ENCODE measurements at regions not wholly inside any gene's neighbourhood (a gene's known extent, or its start where the extent isn't known, plus 50 kb on each side); places are given as distances from the start of the nearest gene placed in this dataset.
"Not testable (repeated sequence)": the region's sequence is repeated elsewhere in the genome, so short reads cannot be mapped to it uniquely, and the experiment has no call there.

DNA sequence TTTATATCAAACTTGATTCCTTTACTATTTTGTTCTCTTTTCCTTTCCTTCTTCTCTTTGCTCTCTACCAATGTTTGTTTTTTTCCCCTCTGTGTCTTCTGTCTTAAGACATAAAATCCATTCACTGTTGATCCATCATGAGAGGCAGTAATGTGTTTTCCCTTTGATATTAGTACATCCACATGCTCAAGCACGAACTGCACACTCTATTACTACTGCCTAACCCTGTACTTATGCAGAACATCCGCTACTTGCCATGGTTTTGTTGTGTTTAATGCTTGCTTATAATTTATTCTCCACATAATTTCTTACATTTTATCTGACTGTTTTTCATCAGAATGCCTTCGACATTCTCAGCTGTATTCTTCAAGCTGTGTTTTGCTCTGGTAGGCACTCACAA lies 159.0 kb upstream of the PCDH9 start:
- ATAC-seq, result no peak
- TF ChIP-seq ZFP30 (CRISPR knock-in tag; IDR thresholded peaks at IDR 0.05), result no peak
- TF ChIP-seq ISL1 (CRISPR knock-in tag; IDR thresholded peaks at IDR 0.05), result no peak
- TF ChIP-seq, protein P1, sequence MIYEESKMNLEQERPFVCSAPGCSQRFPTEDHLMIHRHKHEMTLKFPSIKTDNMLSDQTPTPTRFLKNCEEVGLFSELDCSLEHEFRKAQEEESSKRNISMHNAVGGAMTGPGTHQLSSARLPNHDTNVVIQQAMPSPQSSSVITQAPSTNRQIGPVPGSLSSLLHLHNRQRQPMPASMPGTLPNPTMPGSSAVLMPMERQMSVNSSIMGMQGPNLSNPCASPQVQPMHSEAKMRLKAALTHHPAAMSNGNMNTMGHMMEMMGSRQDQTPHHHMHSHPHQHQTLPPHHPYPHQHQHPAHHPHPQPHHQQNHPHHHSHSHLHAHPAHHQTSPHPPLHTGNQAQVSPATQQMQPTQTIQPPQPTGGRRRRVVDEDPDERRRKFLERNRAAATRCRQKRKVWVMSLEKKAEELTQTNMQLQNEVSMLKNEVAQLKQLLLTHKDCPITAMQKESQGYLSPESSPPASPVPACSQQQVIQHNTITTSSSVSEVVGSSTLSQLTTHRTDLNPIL (CRISPR knock-in tag; IDR thresholded peaks at IDR 0.05; ENCODE audit: low read depth), result no peak
- TF ChIP-seq TOX (CRISPR knock-in tag; IDR thresholded peaks at IDR 0.05; ENCODE audit: borderline replicate concordance), result no peak
- no peak for TF ChIP-seq SNAI2 (CRISPR knock-in tag; IDR thresholded peaks at IDR 0.05)
- no peak for TF ChIP-seq PPARA (CRISPR knock-in tag; IDR thresholded peaks at IDR 0.05; ENCODE audit: borderline replicate concordance)
- TF ChIP-seq PATZ1 (CRISPR knock-in tag; IDR thresholded peaks at IDR 0.05; ENCODE audit: borderline replicate concordance), result no peak
- TF ChIP-seq ZNF8 (CRISPR knock-in tag; IDR thresholded peaks at IDR 0.05), result no peak
- TF ChIP-seq ZNF565 (CRISPR knock-in tag; conservative IDR thresholded peaks at IDR 0.05; ENCODE audit: low read depth), result no peak
- TF ChIP-seq BACH2 (CRISPR knock-in tag; IDR thresholded peaks at IDR 0.05; ENCODE audit: borderline replicate concordance), result no peak
- no peak for TF ChIP-seq GLIS3 (CRISPR knock-in tag; IDR thresholded peaks at IDR 0.05)
- TF ChIP-seq ZFP3 (CRISPR knock-in tag; IDR thresholded peaks at IDR 0.05), result no peak
- TF ChIP-seq ZNF70 (CRISPR knock-in tag; IDR thresholded peaks at IDR 0.05), result no peak
- no peak for TF ChIP-seq CSDC2 (CRISPR knock-in tag; IDR thresholded peaks at IDR 0.05)
- no peak for TF ChIP-seq TSHZ2 (CRISPR knock-in tag; IDR thresholded peaks at IDR 0.05)
- no peak for TF ChIP-seq RARB (CRISPR knock-in tag; IDR thresholded peaks at IDR 0.05)
- no peak for TF ChIP-seq ESRRG (CRISPR knock-in tag; IDR thresholded peaks at IDR 0.05)
- no peak for TF ChIP-seq TCF4 (CRISPR knock-in tag; IDR thresholded peaks at IDR 0.05; ENCODE audit: borderline replicate concordance)
- TF ChIP-seq CSRNP3 (CRISPR knock-in tag; IDR thresholded peaks at IDR 0.05), result no peak
- TF ChIP-seq, protein P2, sequence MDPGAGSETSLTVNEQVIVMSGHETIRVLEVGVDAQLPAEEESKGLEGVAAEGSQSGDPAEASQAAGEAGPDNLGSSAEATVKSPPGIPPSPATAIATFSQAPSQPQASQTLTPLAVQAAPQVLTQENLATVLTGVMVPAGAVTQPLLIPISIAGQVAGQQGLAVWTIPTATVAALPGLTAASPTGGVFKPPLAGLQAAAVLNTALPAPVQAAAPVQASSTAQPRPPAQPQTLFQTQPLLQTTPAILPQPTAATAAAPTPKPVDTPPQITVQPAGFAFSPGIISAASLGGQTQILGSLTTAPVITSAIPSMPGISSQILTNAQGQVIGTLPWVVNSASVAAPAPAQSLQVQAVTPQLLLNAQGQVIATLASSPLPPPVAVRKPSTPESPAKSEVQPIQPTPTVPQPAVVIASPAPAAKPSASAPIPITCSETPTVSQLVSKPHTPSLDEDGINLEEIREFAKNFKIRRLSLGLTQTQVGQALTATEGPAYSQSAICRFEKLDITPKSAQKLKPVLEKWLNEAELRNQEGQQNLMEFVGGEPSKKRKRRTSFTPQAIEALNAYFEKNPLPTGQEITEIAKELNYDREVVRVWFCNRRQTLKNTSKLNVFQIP (CRISPR knock-in tag; IDR thresholded peaks at IDR 0.05; ENCODE audit: borderline replicate concordance, low read depth), result no peak

DNA sequence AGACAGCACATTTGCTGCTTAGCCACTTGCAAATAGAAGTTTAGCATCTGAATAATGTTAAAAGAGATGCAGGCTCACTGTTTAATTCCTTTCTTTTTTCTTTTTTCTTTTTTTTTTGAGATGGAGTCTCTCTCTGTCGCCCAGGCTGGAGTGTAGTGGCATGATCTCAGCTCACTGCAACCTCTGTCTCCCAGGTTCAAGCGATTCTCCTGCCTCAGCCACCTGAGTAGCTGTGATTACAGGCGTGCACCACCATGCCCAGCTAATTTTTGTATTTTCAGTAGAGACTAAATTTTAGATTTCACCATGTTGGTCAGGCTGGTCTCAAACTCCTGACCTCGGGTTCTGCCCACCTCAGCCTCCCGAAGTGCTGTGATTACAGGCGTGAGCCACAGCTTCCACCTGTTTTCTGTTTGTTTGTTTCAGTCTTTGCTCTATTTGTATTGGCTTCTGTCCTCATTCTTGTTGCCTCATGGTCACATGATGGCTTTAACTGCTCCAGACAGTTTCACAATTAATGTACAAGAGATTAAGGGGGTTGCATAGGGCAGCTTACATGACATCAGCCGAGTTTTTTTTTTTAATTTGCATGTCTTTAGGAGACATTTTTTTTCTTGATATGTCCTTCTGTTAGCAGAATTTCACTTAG lies 153.1 kb upstream of the PCDH9 start:
- ATAC-seq, result not testable (repeated sequence)

DNA sequence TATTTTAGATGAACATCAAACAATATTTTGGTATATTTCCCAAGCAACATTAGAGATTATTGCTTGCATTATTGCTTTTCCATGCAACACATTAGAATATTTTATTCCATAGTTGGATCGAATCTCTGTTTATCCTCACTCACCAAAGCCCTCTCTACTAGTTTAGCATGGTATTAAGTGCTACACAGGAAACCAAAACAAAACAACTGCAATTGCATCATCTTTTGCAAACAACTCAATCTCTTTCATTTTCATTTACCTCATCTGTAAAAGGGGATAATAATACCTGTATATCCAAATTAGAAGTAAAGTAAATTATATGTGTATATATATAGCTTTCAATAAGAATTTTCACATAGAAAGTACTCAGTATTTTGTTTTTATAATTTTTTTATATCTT lies 147.8 kb upstream of the PCDH9 start:
- ATAC-seq, result no peak
- TF ChIP-seq TCF4 (CRISPR knock-in tag; IDR thresholded peaks at IDR 0.05; ENCODE audit: borderline replicate concordance) (no peak), CSRNP3 (CRISPR knock-in tag; IDR thresholded peaks at IDR 0.05) (no peak), TOX (CRISPR knock-in tag; IDR thresholded peaks at IDR 0.05; ENCODE audit: borderline replicate concordance) (no peak), ZNF565 (CRISPR knock-in tag; conservative IDR thresholded peaks at IDR 0.05; ENCODE audit: low read depth) (no peak), ZC3H10 (CRISPR knock-in tag; IDR thresholded peaks at IDR 0.05) (no peak), ZFP30 (CRISPR knock-in tag; IDR thresholded peaks at IDR 0.05) (no peak), RARB (CRISPR knock-in tag; IDR thresholded peaks at IDR 0.05) (no peak), CSDC2 (CRISPR knock-in tag; IDR thresholded peaks at IDR 0.05) (no peak), ISL1 (CRISPR knock-in tag; IDR thresholded peaks at IDR 0.05) (no peak), TSHZ2 (CRISPR knock-in tag; IDR thresholded peaks at IDR 0.05) (no peak), PPARA (CRISPR knock-in tag; IDR thresholded peaks at IDR 0.05; ENCODE audit: borderline replicate concordance) (no peak), ESRRG (CRISPR knock-in tag; IDR thresholded peaks at IDR 0.05) (no peak), PATZ1 (CRISPR knock-in tag; IDR thresholded peaks at IDR 0.05; ENCODE audit: borderline replicate concordance) (no peak)
